ENCODE measurements at regions not wholly inside any gene's neighbourhood (a gene's known extent, or its start where the extent isn't known, plus 50 kb on each side); places are given as distances from the start of the nearest gene placed in this dataset.
A peak's percentile ranks its signal among the peaks of the same experiment; 100 is the strongest.

DNA sequence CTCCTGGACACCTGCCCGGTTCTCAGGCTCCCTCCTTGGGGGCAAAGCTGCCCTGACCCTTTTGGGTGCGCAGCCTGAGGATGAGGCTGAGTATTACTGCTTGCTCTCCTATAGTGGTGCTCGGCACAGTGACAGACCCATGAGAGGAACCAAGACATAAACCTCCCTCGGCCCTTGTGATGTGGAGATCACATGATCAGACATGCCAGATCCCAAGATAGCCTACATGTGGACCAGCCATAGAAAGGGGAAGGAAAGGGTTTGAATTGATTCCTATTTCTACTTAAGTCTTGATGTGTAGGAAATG, 125.3 kb downstream of the VPREB1 start:
- no peak for DNase-seq (ENCODE audit: low read depth in 2 of 2)
- Histone ChIP-seq H3K4me2 (ENCODE audit: extremely low read depth, insufficient read depth, low read length) (no peak overlapping the region), H3K79me2 (ENCODE audit: control insufficient read depth, insufficient read depth, low read length) (no peaks in the 10 kb centered on the region), H4K20me1 (ENCODE audit: control insufficient read depth, extremely low read depth, insufficient read depth, low read length) (no peaks in the 10 kb centered on the region), H3K9ac (ENCODE audit: insufficient read depth, low read length) (no peak overlapping the region), H3K36me3 (ENCODE audit: control insufficient read depth, insufficient read depth, low read length) (no peaks in the 10 kb centered on the region), H2AFZ (ENCODE audit: low read length) (no peak overlapping the region), H3K27me3 (ENCODE audit: control insufficient read depth, insufficient read depth, low read length) (no peaks in the 10 kb centered on the region), H3K4me3 (replicated peaks in 1 of 4; ENCODE audit: control extremely low read depth in 1 of 4, insufficient read depth in 1 of 4, low read depth in 3 of 4, low read length in 4 of 4) (no peak overlapping the region), H3K9me3 (ENCODE audit: control insufficient read depth, insufficient read depth, low read depth, low read length) (no peaks in the 10 kb centered on the region), H3K4me1 (ENCODE audit: control insufficient read depth, extremely low read depth, insufficient read depth, low read length) (no peaks in the 10 kb centered on the region), H3K27ac (ENCODE audit: insufficient read depth, low read length) (no peak overlapping the region)
- TF ChIP-seq EZH2 (IDR thresholded peaks at IDR 0.05; ENCODE audit: low read length, missing control alignments), result no peak
- TF ChIP-seq CTCF (conservative IDR thresholded peaks at IDR 0.05 in 1 of 2, IDR thresholded peaks at IDR 0.05 in 1 of 2; ENCODE audit: low read depth in 1 of 2, low read length in 2 of 2), result no peak

- no peak overlapping the region for H3K9ac ChIP-seq (ENCODE audit: insufficient read depth, low read length)
- H3K4me3 ChIP-seq (replicated peaks in 1 of 4; ENCODE audit: control extremely low read depth in 1 of 4, insufficient read depth in 1 of 4, low read depth in 3 of 4, low read length in 4 of 4), result no peak overlapping the region
- H3K9me3 ChIP-seq (ENCODE audit: control insufficient read depth, insufficient read depth, low read depth, low read length), result no peaks in the 10 kb centered on the region
- no peak overlapping the region for H3K4me2 ChIP-seq (ENCODE audit: extremely low read depth, insufficient read depth, low read length)
- H3K79me2 ChIP-seq (ENCODE audit: control insufficient read depth, insufficient read depth, low read length), result no peaks in the 10 kb centered on the region
- no peak for DNase-seq (ENCODE audit: low read depth in 2 of 2)
- TF ChIP-seq CTCF (conservative IDR thresholded peaks at IDR 0.05 in 1 of 2, IDR thresholded peaks at IDR 0.05 in 1 of 2; ENCODE audit: low read depth in 1 of 2, low read length in 2 of 2) (peak in 1 of 2 donors; percentile 13), EZH2 (IDR thresholded peaks at IDR 0.05; ENCODE audit: low read length, missing control alignments) (no peak)
- no peak overlapping the region for H2AFZ ChIP-seq (ENCODE audit: low read length)
- H3K27ac ChIP-seq (ENCODE audit: insufficient read depth, low read length), result no peak overlapping the region
- no peaks in the 10 kb centered on the region for H3K4me1 ChIP-seq (ENCODE audit: control insufficient read depth, extremely low read depth, insufficient read depth, low read length)
- H4K20me1 ChIP-seq (ENCODE audit: control insufficient read depth, extremely low read depth, insufficient read depth, low read length), result no peaks in the 10 kb centered on the region
- H3K36me3 ChIP-seq (ENCODE audit: control insufficient read depth, insufficient read depth, low read length), result no peaks in the 10 kb centered on the region
- H3K27me3 ChIP-seq (ENCODE audit: control insufficient read depth, insufficient read depth, low read length), result peaks cover 4% of the 10 kb centered on the region
These were observed 126.5 kb downstream of the VPREB1 start for GRCh38 chr22:22371031-22371541.

GRCh38 chr22:22372086-22372485, 127.5 kb downstream of the VPREB1 start:
- Histone ChIP-seq H4K20me1 (ENCODE audit: control insufficient read depth, extremely low read depth, insufficient read depth, low read length) (no peaks in the 10 kb centered on the region), H3K4me2 (ENCODE audit: extremely low read depth, insufficient read depth, low read length) (no peak overlapping the region), H3K36me3 (ENCODE audit: control insufficient read depth, insufficient read depth, low read length) (no peaks in the 10 kb centered on the region), H3K79me2 (ENCODE audit: control insufficient read depth, insufficient read depth, low read length) (no peaks in the 10 kb centered on the region), H3K9me3 (ENCODE audit: control insufficient read depth, insufficient read depth, low read depth, low read length) (no peaks in the 10 kb centered on the region), H3K9ac (ENCODE audit: insufficient read depth, low read length) (no peak overlapping the region), H3K4me1 (ENCODE audit: control insufficient read depth, extremely low read depth, insufficient read depth, low read length) (no peaks in the 10 kb centered on the region), H3K4me3 (replicated peaks in 1 of 4; ENCODE audit: control extremely low read depth in 1 of 4, insufficient read depth in 1 of 4, low read depth in 3 of 4, low read length in 4 of 4) (no peak overlapping the region), H3K27me3 (ENCODE audit: control insufficient read depth, insufficient read depth, low read length) (peaks cover 4% of the 10 kb centered on the region), H3K27ac (ENCODE audit: insufficient read depth, low read length) (no peak overlapping the region), H2AFZ (ENCODE audit: low read length) (no peak overlapping the region)
- TF ChIP-seq EZH2 (IDR thresholded peaks at IDR 0.05; ENCODE audit: low read length, missing control alignments) (no peak), CTCF (conservative IDR thresholded peaks at IDR 0.05 in 1 of 2, IDR thresholded peaks at IDR 0.05 in 1 of 2; ENCODE audit: low read depth in 1 of 2, low read length in 2 of 2) (no peak)
- DNase-seq (ENCODE audit: low read depth in 2 of 2), result no peak

All from fibroblast of lung (primary cell).